ENCODE measurements at regions not wholly inside any gene's neighbourhood (a gene's known extent, or its start where the extent isn't known, plus 50 kb on each side); places are given as distances from the start of the nearest gene placed in this dataset.

DNA sequence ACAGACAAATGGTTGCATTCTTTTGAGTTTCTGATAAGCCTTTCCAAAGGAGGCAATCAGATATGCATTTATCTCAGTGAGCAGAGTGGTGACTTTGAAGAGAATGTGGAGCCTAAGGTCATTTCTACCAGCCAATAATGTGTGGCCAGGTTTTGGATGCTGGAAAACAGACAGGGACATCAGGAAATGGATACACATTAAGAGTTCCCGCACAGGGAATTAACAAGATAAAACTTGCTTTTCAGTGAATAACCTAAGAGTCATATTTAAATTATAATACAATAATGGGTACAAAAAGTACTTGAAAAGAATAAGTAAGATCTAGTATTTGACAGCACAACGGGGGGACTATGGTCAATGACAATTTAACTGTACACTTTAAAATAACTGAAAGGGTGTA lies 492.3 kb upstream of the FAM241A start:
- TF ChIP-seq, protein P1, sequence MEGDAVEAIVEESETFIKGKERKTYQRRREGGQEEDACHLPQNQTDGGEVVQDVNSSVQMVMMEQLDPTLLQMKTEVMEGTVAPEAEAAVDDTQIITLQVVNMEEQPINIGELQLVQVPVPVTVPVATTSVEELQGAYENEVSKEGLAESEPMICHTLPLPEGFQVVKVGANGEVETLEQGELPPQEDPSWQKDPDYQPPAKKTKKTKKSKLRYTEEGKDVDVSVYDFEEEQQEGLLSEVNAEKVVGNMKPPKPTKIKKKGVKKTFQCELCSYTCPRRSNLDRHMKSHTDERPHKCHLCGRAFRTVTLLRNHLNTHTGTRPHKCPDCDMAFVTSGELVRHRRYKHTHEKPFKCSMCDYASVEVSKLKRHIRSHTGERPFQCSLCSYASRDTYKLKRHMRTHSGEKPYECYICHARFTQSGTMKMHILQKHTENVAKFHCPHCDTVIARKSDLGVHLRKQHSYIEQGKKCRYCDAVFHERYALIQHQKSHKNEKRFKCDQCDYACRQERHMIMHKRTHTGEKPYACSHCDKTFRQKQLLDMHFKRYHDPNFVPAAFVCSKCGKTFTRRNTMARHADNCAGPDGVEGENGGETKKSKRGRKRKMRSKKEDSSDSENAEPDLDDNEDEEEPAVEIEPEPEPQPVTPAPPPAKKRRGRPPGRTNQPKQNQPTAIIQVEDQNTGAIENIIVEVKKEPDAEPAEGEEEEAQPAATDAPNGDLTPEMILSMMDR (IDR thresholded peaks at IDR 0.05), result no peak
- no peak for TF ChIP-seq POLR2A (IDR thresholded peaks at IDR 0.05)
